ENCODE measurements at regions not wholly inside any gene's neighbourhood (a gene's known extent, or its start where the extent isn't known, plus 50 kb on each side); places are given as distances from the start of the nearest gene placed in this dataset.
"Not testable (repeated sequence)": the region's sequence is repeated elsewhere in the genome, so short reads cannot be mapped to it uniquely, and the experiment has no call there.

DNA sequence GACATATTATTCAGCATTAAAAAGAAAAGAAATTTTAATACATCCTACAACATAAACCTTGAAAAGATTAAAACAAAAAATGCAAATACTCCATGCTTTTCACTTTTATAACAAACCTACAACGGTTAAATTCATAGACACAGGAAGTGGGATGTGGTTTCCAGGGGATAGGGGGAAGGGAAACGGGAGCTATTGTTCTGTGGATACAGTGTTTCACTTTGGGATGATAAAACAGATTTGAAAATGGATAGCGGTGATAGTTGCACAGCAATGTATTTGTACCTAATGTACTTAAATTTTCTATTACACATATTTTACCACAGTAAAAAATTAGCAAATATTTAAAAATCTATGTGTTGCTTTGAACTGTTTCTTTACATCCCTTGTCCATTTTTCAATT, 368.0 kb downstream of the CDY2B start:
- DNase-seq (ENCODE audit: low read depth) = not testable (repeated sequence)

DNA sequence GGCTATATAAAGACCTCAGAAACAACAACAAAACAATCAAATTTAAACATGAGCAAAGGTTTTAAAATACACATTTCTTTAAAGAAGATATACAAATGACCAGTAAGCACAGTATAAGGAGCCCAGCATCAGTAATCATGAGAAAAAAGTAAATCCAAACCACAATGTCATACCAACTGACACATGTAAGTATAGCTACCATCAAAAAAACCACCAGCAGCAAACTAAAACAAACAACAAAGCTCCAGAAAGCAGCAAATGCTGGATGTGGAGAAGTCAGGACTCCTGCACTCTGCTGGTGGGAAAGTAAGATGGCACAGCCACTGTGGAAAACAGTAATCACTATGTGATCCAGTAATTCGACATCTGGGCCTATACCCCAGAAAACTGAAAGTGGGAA, 368.5 kb downstream of the CDY2B start:
- DNase-seq (ENCODE audit: low read depth) = not testable (repeated sequence)

DNA sequence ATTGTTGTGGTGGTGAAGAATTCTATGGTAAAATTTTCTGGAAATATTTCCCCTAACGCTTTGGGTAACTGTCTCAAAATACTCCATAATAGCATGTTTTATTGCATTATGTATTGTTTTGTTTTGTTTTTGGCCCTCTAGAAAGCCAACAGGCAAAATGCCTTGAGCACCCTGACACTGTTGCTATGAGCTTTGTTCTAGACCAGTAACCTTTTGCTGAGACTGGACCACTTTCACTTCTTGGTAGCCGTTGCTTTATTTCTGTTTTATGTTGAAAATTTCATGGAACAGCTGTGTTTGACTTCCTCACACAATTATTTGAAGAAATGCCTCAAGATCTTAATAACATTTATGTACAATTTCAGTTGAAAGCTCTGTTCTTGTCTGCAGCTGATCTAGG, 374.2 kb downstream of the CDY2B start:
- not testable (repeated sequence) for DNase-seq (ENCODE audit: low read depth)

DNA sequence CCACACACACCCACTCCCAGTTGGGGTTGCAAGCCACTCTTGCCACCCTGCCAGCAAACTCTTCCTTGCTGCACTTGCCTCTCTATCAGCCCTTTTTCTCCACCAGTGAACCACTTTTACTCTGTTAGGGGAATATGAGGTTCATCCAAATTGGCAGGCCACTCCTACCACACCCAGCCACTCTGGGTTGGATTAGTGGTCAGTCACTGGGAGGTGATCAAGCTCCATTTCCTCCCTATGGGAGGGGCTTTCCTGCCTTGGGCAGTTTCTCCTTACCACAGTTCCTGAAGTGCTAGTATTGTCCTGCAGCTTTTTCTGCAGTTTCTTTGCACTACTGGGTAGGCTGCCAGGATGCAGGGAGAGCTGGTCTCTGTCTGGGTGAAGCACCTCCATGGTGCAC, 395.3 kb downstream of the CDY2B start:
- DNase-seq (ENCODE audit: low read depth) = not testable (repeated sequence)

DNA sequence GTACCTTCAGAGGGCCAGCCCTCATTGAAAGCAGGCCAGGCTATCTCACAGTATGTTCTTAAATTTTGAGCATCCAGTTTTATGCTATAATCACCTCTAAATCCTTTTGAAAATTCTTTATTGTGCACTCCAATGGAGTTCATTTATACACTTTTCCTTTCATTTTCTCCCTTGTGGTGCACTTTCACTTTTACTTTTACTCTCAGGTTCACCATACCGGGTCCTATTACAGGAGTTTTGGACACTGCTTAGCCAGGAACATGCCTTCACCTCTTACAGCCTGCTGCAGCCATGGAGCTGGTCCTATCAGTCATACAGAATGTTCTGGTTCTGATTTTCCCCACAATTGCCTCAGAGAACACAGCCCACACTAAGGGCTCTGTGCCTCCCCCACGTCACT, 395.9 kb downstream of the CDY2B start:
- not testable (repeated sequence) for DNase-seq (ENCODE audit: low read depth)

DNA sequence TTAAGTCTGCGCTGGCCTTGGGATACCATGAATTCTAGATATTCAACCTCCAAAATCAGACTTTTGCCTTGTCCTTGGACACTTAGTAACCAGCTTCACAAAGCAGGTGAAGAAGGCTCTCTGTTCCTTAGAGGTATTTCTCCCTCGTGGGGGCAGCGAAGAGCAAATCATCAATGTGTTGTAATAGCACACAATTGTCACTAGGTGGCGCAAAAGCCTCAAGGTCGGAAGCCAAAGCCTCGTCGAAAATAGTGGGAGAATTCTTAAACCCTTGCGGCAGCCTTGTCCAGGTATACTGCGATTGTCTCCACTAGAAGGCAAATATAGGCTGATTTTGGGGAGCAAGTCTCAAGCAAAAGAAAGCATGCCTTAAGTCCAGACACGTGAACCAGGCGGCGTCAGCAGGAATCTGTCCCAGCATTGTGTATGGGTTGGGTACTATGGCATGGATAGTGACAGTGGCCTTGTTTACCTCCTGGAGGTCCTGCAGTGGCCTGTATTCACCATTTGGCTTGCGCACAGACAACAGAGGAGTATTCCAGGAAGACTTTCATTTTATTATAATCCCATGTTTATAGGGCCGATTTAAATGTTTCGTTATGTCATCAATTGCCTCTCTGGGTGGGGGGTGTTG, 398.5 kb downstream of the CDY2B start:
- DNase-seq (ENCODE audit: low read depth) = not testable (repeated sequence)

DNA sequence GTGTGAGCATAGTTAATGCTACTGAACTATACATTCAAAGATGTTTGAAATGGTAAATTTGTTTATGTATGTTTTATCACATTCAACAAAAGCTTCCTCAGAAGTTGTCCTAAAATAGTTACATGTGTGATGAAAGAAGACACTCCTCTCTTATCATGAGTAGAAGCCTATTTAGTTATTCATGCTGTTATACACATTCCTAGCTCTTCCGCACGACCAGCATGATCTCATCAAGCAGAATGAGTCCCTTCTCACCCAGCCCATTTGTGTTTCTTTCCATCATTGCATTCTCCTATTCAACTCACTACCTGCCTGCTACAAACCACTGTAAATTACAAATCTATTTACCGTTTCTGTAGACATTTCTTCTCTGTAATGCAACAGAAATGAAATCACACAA, 408.0 kb downstream of the CDY2B start:
- not testable (repeated sequence) for DNase-seq (ENCODE audit: low read depth)

DNA sequence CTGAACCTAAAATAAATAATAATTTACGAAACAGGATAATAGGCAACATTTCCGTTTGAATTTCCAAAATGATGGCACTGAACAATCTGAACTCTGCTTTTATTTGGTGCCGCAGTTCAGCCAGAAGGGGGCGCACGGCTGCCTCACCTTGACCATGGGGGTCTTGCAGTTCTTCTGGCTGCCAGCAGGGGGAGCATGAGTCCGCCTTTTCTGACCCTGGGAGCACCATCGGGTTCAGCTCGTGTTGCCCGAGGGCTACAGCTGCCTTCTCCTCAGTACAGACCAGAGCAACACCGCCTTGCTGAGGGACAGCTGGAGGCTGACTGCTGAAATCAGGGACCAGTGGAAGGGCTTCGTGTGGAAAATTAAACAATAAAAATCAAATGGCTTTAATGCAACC, 420.3 kb downstream of the CDY2B start:
- DNase-seq (ENCODE audit: low read depth) = not testable (repeated sequence)

DNA sequence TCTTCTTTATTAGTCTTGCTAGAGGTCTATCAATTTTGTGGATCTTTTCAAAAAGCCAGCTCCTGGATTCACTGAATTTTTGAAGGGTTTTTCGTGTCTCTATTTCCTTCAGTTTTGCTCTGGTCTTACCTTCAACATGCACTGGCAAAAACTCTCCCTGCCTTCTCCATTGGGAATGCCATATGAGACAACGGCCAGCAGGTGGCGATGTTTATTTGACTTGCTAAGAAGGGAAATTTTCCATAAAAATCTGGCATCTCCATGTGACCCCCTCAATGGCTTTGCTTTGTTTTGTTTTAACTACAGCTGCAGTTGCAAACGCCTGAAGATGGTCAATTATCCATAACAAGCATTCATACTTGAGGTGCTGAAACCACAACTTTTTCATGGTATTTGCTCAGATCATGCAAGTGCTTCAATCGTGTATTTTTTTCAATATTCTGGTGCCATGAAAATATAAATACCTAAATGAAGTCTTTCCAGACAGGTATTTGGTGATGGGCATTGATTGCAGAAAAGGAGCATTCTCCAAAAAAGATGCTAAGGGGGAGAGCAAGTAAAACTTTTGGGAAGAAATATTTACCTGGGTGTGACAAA, 449.4 kb downstream of the CDY2B start:
- peak; percentile 0 for DNase-seq (ENCODE audit: low read depth)

DNA sequence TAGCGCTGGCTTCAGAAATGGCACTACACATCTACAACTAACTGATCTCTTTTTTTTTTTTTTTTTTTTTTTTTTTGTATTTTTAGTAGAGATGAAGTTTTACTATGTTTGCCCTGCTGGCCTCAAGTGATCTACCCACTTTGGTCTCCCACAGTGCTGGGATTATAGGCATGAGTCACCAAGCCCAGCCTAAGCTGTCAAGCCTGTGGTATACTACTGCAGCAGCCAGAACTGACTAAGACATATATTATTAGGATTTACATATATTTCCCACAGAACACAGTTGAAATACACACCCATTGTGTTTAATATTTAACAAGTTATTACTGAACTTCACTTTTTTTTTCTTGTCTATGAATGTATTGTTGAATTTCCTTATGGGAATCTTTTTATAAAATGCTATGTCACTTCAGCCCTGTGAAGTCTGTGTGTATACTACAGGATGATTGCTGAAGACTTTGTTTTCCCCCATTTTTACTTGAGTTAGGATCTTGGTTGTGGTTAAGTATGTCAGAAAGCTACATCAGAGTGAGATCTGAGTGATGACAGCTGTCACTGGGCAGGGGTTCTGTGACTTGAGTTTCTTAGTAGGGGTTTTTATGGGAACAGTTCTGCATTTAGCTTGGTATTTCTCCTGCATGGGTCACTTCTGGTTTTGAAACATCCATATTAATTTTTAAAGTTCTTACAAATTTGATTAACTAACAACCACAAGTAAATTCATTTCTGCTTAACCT, 481.5 kb downstream of the CDY2B start:
- DNase-seq (ENCODE audit: low read depth) = no peak

DNA sequence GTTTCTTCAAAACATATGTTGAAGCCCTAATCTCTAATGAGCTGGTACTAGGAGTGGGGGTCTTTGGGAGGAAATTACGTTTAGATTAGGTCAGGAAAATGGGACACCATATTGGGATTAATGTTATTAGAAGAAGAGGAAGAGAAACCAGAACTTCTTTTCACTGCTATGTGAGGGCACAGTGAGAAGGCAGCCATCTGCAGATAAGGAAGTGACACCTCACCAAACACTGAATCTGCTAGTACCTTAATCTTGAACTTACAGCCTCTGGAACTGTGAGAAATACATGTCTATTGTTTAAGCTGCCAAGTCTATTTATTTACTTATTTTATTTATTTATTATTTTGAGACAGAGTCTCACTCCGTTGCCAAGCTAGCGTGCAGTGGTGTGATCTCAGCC, 482.4 kb downstream of the CDY2B start:
- DNase-seq (ENCODE audit: low read depth) = no peak

DNA sequence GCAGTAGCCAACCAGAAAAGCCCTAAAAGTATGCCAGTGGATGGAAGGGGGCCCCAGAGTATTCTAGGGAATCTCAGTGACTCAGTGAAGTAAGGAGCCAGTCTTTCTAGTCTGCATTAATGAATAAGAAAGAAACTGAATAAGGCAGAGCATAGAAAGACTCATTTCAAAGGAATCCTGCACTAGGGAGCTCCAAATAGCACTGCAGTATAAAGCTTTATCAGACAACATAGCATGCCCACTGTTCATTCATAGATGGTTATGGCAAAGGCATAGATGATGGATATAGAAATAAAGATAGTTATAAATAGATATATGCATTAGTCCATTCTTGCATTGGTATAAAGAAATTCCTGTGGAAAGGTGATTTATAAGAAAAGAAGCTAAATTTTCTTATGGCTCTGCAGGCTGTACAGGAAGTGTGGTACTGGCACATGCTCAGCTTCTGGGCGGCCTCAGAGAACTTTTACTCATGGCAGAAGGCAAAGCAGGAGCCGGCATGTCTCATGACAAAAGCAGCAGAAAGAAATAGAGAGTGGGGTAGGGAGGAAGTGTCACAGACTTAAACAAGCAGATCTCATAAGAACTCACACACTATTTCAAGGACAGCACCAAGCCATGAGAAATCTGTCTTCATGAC, 498.5 kb downstream of the CDY2B start:
- DNase-seq (ENCODE audit: low read depth) = no peak

DNA sequence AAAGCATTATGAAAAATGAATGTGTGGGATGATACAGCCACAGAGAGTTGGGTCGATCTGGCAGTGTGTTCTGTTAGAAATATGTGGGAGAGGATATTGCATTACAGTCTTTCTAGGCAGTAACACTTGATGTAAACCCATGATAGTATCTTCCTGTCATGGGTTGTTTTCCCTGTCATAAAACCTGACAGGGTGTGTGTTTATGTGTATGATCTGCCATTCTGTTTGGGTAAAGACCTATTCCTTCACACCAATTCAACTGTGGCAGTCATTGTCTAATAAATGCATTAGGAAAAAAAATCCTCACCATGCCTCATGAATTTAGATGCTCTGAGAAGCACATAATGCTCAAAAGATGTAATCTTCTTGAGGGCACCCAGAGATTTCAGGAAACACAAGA, 501.7 kb downstream of the CDY2B start:
- DNase-seq (ENCODE audit: low read depth) = no peak

DNA sequence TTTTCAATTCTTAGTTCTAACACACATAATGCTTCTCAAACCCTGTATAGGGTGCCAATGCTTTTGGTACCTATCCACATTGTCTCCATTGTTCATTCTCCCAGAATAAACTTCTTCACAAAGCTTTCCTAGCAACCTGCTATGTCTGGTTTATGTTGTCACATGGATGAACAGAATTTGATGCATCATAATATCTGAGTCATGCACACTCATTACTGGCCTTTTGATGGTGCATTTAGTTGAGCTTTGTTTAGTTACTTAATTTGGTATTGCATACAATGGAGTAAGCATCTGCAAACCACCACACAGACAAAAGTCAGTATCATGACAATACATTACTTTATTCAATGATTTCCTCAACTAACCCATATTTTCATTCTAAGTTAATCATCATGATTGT, 511.6 kb downstream of the CDY2B start:
- DNase-seq (ENCODE audit: low read depth) = no peak

DNA sequence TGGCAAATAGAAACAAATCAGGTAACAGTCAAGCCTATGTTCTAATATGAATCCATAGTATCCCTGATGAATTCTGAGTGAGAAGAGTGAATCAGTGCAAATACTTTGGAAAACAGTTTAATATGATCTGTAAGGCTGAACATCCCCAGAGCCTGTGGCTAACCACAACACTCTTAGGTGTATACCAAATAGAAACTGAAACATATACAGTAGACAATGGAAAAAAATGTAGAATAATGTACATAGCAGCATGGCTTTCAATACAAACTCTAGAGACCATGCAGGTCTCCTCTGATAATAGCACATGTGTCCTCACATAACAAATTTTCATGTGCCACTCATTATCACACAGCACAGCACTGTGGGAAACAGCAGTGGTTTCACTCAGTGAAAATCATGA, 513.6 kb downstream of the CDY2B start:
- DNase-seq (ENCODE audit: low read depth) = no peak

DNA sequence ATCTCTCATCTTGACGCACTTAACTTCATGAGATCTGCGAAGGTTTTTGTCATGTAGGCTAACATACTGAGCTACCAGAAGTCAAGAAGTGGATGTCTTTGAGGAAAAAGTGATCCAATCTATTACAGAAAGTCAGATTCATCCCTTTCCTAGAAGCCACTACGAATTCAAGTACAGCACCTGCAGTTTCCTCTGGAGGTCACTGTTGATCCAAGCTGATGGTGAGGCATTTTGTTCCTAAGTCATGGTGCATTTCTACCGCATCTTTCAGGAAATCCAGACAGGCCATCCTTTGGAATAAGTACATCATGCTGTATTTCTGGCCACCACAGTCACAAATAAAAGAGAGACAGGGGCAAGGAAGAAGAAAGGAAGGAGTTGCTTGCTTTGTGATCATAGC, 541.0 kb downstream of the CDY2B start:
- no peak for DNase-seq (ENCODE audit: low read depth)

DNA sequence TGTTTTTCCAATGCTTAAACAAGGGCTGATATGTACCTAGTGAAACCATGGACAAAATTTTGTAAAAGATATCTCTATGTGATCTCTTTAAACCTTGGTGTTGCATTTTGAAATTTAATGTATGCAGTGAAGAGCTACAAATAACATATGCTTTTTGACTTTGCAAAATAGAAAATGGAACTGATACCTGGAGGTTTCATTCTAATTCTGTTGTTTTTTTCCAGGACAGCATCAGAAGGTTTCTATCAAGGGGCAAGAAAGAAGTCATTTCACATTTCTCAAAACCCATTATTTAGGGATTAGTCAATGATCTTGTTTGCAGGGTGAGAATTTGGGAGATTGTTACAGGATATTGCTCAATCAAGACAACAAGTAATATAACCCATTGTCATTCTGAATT, 549.3 kb downstream of the CDY2B start:
- no peak for DNase-seq (ENCODE audit: low read depth)

DNA sequence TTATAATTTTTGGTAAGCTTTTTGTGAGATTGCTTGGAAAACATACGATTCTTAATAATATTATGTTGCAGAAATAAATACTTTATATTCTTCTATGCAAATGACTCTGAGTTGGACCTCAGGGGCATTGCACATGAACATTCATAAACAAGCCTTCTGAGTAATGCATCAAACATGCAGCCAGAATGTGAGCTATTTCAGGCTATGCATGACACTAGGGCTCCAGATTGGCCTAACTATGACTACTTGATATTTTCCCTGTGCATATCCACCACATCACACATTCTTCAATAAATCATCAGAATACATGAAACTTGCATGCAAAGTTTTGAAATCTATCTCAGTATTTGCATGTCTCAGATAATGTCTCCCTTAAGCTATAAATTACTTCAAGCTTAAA, 560.1 kb downstream of the CDY2B start:
- no peak for DNase-seq (ENCODE audit: low read depth)

DNA sequence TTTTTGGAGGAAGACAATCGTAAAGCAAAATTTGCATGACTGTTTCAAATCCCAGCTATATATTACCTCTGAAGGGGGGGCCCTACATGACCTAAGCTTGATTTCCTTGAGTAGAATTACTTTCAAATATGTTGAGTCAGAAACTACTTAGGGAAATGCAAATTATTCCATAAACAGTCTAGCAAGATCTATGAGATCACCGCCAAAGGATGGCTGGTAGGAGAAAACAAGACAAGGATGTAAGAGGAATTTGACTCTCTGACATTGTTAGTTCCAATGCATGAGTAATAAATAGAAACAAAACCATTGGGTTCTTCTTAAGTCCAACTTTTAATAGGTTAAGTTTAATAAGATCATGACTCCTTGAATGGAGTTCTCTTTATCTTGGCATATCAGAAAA, 561.4 kb downstream of the CDY2B start:
- DNase-seq (ENCODE audit: low read depth) = no peak

DNA sequence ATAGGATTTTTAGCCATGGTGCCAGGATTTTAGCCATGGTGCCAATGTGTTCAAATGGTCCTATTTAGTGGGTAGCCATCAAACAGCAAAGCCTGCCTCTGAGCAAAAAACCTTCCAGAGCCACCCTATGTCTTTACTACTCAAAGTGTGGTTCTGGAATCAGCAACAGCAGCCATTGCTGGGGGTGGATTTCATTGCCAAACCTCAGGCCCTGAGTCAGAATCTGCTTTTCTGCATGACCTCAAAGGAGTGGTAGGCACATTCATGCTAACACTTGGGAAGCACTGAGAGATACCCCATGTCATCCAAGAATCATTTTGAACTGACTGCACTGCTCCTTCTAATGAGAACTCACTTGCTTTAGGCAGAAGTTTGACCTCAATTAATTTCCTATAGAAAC, 603.0 kb downstream of the CDY2B start:
- DNase-seq (ENCODE audit: low read depth) = no peak

DNA sequence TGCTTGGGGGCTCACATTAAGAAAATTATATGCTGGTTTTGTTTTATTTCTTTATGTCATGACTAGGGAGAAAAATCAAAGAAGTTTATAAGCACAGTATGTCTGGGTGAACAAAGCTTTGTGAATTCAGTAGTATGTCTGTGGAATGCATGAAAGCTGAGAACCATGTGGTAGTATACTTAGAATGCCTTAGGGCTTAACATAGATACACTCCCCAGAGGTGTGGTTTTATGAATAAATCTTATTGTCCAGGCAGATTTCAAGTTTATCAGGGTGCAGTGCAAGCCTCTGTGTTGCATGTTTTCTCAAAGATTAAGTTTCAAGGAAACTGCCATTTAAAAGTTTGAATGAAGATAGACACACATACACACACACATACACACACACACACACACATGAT, 620.5 kb downstream of the CDY2B start:
- no peak for DNase-seq (ENCODE audit: low read depth)

DNA sequence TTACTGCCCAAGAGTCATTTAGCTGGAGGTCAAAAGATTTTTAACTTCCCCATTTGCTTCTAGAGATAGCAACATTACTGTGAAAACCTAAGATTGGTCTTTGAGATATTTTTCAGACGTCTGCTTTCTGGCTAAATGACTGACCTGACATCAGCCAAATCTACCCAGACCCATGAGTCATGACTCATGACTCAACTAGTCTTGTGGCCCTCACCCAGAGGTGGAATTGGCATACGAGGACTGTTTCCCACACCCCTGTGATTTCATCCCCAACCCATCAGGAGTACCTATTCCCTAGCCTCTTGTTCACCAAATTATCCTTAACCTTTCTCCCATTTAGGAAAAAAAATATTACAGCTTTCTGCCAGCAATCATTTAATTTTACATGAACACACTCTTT, 641.6 kb downstream of the CDY2B start:
- DNase-seq (ENCODE audit: low read depth) = no peak

DNA sequence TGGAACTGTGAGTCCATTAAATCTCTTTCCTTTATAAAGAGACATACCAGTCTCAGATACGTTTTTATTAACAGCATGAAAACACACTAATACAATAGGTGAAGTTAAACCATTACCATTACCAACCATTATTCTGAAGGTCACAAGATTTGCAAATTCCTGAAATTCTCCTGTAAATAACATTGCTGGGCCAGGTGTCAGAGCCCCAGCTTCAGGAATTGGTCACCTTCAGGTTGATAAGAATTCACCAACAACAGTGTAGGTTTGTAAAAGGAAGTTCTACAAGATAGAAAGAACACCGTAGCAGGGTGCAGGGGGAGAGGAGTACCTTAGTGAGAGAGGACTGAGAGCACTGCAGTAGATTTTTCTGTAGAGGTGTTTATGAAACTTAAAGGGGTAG, 644.3 kb downstream of the CDY2B start:
- DNase-seq (ENCODE audit: low read depth) = no peak
